ENCODE measurements at regions not wholly inside any gene's neighbourhood (a gene's known extent, or its start where the extent isn't known, plus 50 kb on each side); places are given as distances from the start of the nearest gene placed in this dataset.

- Histone ChIP-seq H3K27ac (ENCODE audit: low read depth) (no peak overlapping the region), H3K4me3 (ENCODE audit: low read depth, low read length) (no peak overlapping the region), H3K4me1 (ENCODE audit: insufficient read depth) (no peaks in the 10 kb centered on the region), H3K36me3 (ENCODE audit: insufficient read depth) (no peaks in the 10 kb centered on the region)
- no peak for DNase-seq (ENCODE audit: extremely low spot score)
- 83% methylated on average over 7 of the region's 7 CpGs for WGBS
Measured at GRCh38 chr10:56298941-56299340, 62.1 kb downstream of the ZWINT start.

GRCh38 chr10:56296618-56297017 is 64.4 kb downstream of the ZWINT start:
- Histone ChIP-seq H3K4me1 (ENCODE audit: insufficient read depth) (no peaks in the 10 kb centered on the region), H3K4me3 (ENCODE audit: low read depth, low read length) (no peak overlapping the region), H3K27ac (ENCODE audit: low read depth) (no peak overlapping the region), H3K36me3 (ENCODE audit: insufficient read depth) (no peaks in the 10 kb centered on the region)
- WGBS, result 89% methylated on average over 1 of the region's 1 CpG
- DNase-seq (ENCODE audit: extremely low spot score), result no peak

GRCh38 chr10:56288403-56288802 is 72.7 kb downstream of the ZWINT start:
- H3K4me3 ChIP-seq (ENCODE audit: low read depth, low read length), result no peak overlapping the region
- H3K4me1 ChIP-seq (ENCODE audit: insufficient read depth), result no peaks in the 10 kb centered on the region
- no peak overlapping the region for H3K27ac ChIP-seq (ENCODE audit: low read depth)
- H3K36me3 ChIP-seq (ENCODE audit: insufficient read depth), result no peaks in the 10 kb centered on the region
- 76% methylated on average over 2 of the region's 2 CpGs for WGBS
- no peak for DNase-seq (ENCODE audit: extremely low spot score)

- DNase-seq (ENCODE audit: extremely low spot score), result no peak
- H3K36me3 ChIP-seq (ENCODE audit: insufficient read depth), result no peaks in the 10 kb centered on the region
- H3K4me3 ChIP-seq (ENCODE audit: low read depth, low read length), result no peak overlapping the region
- no peaks in the 10 kb centered on the region for H3K4me1 ChIP-seq (ENCODE audit: insufficient read depth)
- no peak overlapping the region for H3K27ac ChIP-seq (ENCODE audit: low read depth)
Measured at GRCh38 chr10:56286096-56286495, 75.0 kb downstream of the ZWINT start.

- H3K4me1 ChIP-seq (ENCODE audit: insufficient read depth), result no peaks in the 10 kb centered on the region
- DNase-seq (ENCODE audit: extremely low spot score), result no peak
- H3K4me3 ChIP-seq (ENCODE audit: low read depth, low read length), result no peak overlapping the region
- H3K27ac ChIP-seq (ENCODE audit: low read depth), result no peak overlapping the region
- no peaks in the 10 kb centered on the region for H3K36me3 ChIP-seq (ENCODE audit: insufficient read depth)
Measured at GRCh38 chr10:56279270-56279669, 81.8 kb downstream of the ZWINT start.

- no peak overlapping the region for H3K4me3 ChIP-seq (ENCODE audit: low read depth, low read length)
- 25% methylated on average over 1 of the region's 1 CpG for WGBS
- H3K4me1 ChIP-seq (ENCODE audit: insufficient read depth), result no peaks in the 10 kb centered on the region
Measured at GRCh38 chr10:56269181-56269580, 91.9 kb downstream of the ZWINT start.

GRCh38 chr10:56266120-56266519 is 94.9 kb downstream of the ZWINT start:
- no peak overlapping the region for H3K27ac ChIP-seq (ENCODE audit: low read depth)
- no peak overlapping the region for H3K4me3 ChIP-seq (ENCODE audit: low read depth, low read length)
- H3K4me1 ChIP-seq (ENCODE audit: insufficient read depth), result no peaks in the 10 kb centered on the region
- 91% methylated on average over 1 of the region's 1 CpG for WGBS
- DNase-seq (ENCODE audit: extremely low spot score), result no peak
- H3K36me3 ChIP-seq (ENCODE audit: insufficient read depth), result no peaks in the 10 kb centered on the region

More at GRCh38 chr10:56269181-56269580, 91.9 kb downstream of the ZWINT start:
- Histone ChIP-seq H3K36me3 (ENCODE audit: insufficient read depth) (no peaks in the 10 kb centered on the region), H3K27ac (ENCODE audit: low read depth) (no peak overlapping the region)
- DNase-seq (ENCODE audit: extremely low spot score), result no peak

GRCh38 chr10:56258991-56259390 is 102.1 kb downstream of the ZWINT start:
- Histone ChIP-seq H3K27ac (ENCODE audit: low read depth) (no peak overlapping the region), H3K36me3 (ENCODE audit: insufficient read depth) (no peaks in the 10 kb centered on the region), H3K4me3 (ENCODE audit: low read depth, low read length) (no peak overlapping the region), H3K4me1 (ENCODE audit: insufficient read depth) (no peaks in the 10 kb centered on the region)
- no peak for DNase-seq (ENCODE audit: extremely low spot score)

GRCh38 chr10:56258378-56258777 is 102.7 kb downstream of the ZWINT start:
- no peak for DNase-seq (ENCODE audit: extremely low spot score)
- Histone ChIP-seq H3K4me1 (ENCODE audit: insufficient read depth) (no peaks in the 10 kb centered on the region), H3K4me3 (ENCODE audit: low read depth, low read length) (no peak overlapping the region), H3K27ac (ENCODE audit: low read depth) (no peak overlapping the region), H3K36me3 (ENCODE audit: insufficient read depth) (no peaks in the 10 kb centered on the region)
- 72% methylated on average over 2 of the region's 2 CpGs for WGBS

GRCh38 chr10:56255298-56255697 is 105.8 kb downstream of the ZWINT start:
- no peak overlapping the region for H3K27ac ChIP-seq (ENCODE audit: low read depth)
- 87% methylated on average over 8 of the region's 8 CpGs for WGBS

GRCh38 chr10:56240471-56240870 is 120.6 kb downstream of the ZWINT start:
- no peak for DNase-seq (ENCODE audit: extremely low spot score)
- Histone ChIP-seq H3K4me3 (ENCODE audit: low read depth, low read length) (no peak overlapping the region), H3K36me3 (ENCODE audit: insufficient read depth) (no peaks in the 10 kb centered on the region), H3K4me1 (ENCODE audit: insufficient read depth) (no peaks in the 10 kb centered on the region), H3K27ac (ENCODE audit: low read depth) (no peak overlapping the region)
- WGBS, result 77% methylated on average over 5 of the region's 5 CpGs

More at GRCh38 chr10:56255298-56255697, 105.8 kb downstream of the ZWINT start:
- DNase-seq (ENCODE audit: extremely low spot score), result no peak
- H3K4me3 ChIP-seq (ENCODE audit: low read depth, low read length), result no peak overlapping the region
- H3K36me3 ChIP-seq (ENCODE audit: insufficient read depth), result no peaks in the 10 kb centered on the region
- no peaks in the 10 kb centered on the region for H3K4me1 ChIP-seq (ENCODE audit: insufficient read depth)

- Histone ChIP-seq H3K27ac (ENCODE audit: low read depth) (no peak overlapping the region), H3K4me1 (ENCODE audit: insufficient read depth) (no peaks in the 10 kb centered on the region), H3K4me3 (ENCODE audit: low read depth, low read length) (no peak overlapping the region), H3K36me3 (ENCODE audit: insufficient read depth) (no peaks in the 10 kb centered on the region)
- 67% methylated on average over 5 of the region's 5 CpGs for WGBS
- no peak for DNase-seq (ENCODE audit: extremely low spot score)
Measured at GRCh38 chr10:56231436-56231835, 129.6 kb downstream of the ZWINT start.

- no peak overlapping the region for H3K27ac ChIP-seq (ENCODE audit: low read depth)
- H3K36me3 ChIP-seq (ENCODE audit: insufficient read depth), result no peaks in the 10 kb centered on the region
- H3K4me3 ChIP-seq (ENCODE audit: low read depth, low read length), result no peak overlapping the region
- 78% methylated on average over 3 of the region's 3 CpGs for WGBS
- H3K4me1 ChIP-seq (ENCODE audit: insufficient read depth), result no peaks in the 10 kb centered on the region
- no peak for DNase-seq (ENCODE audit: extremely low spot score)
Measured at GRCh38 chr10:56222237-56222636, 138.8 kb downstream of the ZWINT start.

GRCh38 chr10:56212951-56213350 is 148.1 kb downstream of the ZWINT start:
- WGBS, result 95% methylated on average over 6 of the region's 6 CpGs
- Histone ChIP-seq H3K36me3 (ENCODE audit: insufficient read depth) (no peaks in the 10 kb centered on the region), H3K27ac (ENCODE audit: low read depth) (no peak overlapping the region), H3K4me3 (ENCODE audit: low read depth, low read length) (no peak overlapping the region), H3K4me1 (ENCODE audit: insufficient read depth) (no peaks in the 10 kb centered on the region)
- DNase-seq (ENCODE audit: extremely low spot score), result no peak

GRCh38 chr10:56181607-56182006 is 179.5 kb downstream of the ZWINT start:
- Histone ChIP-seq H3K27ac (ENCODE audit: low read depth) (no peak overlapping the region), H3K4me3 (ENCODE audit: low read depth, low read length) (no peak overlapping the region), H3K4me1 (ENCODE audit: insufficient read depth) (no peaks in the 10 kb centered on the region), H3K36me3 (ENCODE audit: insufficient read depth) (no peaks in the 10 kb centered on the region)
- WGBS, result 49% methylated on average over 2 of the region's 2 CpGs
- no peak for DNase-seq (ENCODE audit: extremely low spot score)

Data from urinary bladder (tissue), 3 donors.